RWPE2 (cell line): ENCODE measurements at regions not wholly inside any gene's neighbourhood (a gene's known extent, or its start where the extent isn't known, plus 50 kb on each side); places are given as distances from the start of the nearest gene placed in this dataset.

Experiments
- ATAC-seq: fragments of 200-7000 bp; cut with Tn5 transposase; 3 replicates; pipeline ENCODE4 v1.9.1; 2021; ENCODE audit warnings: low read depth
- DNase-seq: peaks from one replicate; pipeline ENCODE4 v3.0.0-alpha.2; 2020; ENCODE audit warnings: low spot score
- H3K27ac ChIP-seq: fragments of 450-650 bp; 2 replicates; pipeline ENCODE4 v1.5.1; 2017; ENCODE audit warnings: mild to moderate bottlenecking; ENCODE audit not compliant: poor library complexity, severe bottlenecking
- H3K27me3 ChIP-seq: fragments of 250-450 bp; sonication (Bioruptor Pico); 2 replicates; pipeline ENCODE4 v1.5.1; 2021; ENCODE audit warnings: mild to moderate bottlenecking, moderate library complexity; ENCODE audit not compliant: insufficient read depth, poor library complexity, severe bottlenecking
- H3K36me3 ChIP-seq: fragments of 250-450 bp; sonication (Bioruptor Pico); 2 replicates; pipeline ENCODE4 v1.5.1; 2020; ENCODE audit warnings: low read depth, mild to moderate bottlenecking, moderate library complexity
- H3K4me1 ChIP-seq: fragments of 250-450 bp; sonication (Bioruptor Pico); 2 replicates; pipeline ENCODE4 v1.5.1; 2021; ENCODE audit warnings: mild to moderate bottlenecking, moderate library complexity; ENCODE audit not compliant: insufficient read depth, poor library complexity, severe bottlenecking
- H3K4me3 ChIP-seq: fragments of 250-450 bp; sonication (Bioruptor Pico); 2 replicates; pipeline ENCODE4 v1.5.1; 2021; ENCODE audit warnings: mild to moderate bottlenecking, moderate library complexity; ENCODE audit not compliant: severe bottlenecking
- H3K9me3 ChIP-seq: fragments of 250-450 bp; sonication (Bioruptor Pico); 2 replicates; pipeline ENCODE4 v1.5.1; 2021; ENCODE audit warnings: mild to moderate bottlenecking, moderate library complexity; ENCODE audit not compliant: severe bottlenecking
- CTCF ChIP-seq: fragments of 450-650 bp; IDR thresholded peaks from one replicate; pipeline ENCODE4 v1.5.1; 2017; ENCODE audit warnings: mild to moderate bottlenecking, moderate library complexity; ENCODE audit not compliant: poor library complexity, severe bottlenecking

GRCh38 chr4:141899103-141899502, 262.7 kb downstream of the IL15 start:
- no peak overlapping the region for H3K4me3 ChIP-seq
- no peaks in the 10 kb centered on the region for H3K36me3 ChIP-seq
- H3K27ac ChIP-seq: no peak overlapping the region
- H3K9me3 ChIP-seq: no peaks in the 10 kb centered on the region
- no peak for TF ChIP-seq CTCF
- ATAC-seq (no peak), DNase-seq (no peak)
- H3K4me1 ChIP-seq: no peaks in the 10 kb centered on the region
- no peaks in the 10 kb centered on the region for H3K27me3 ChIP-seq

GRCh38 chr4:141899541-141899940, 263.2 kb downstream of the IL15 start:
- DNase-seq: no peak
- no peaks in the 10 kb centered on the region for H3K4me1 ChIP-seq

GRCh38 chr4:141900856-141901255, 264.5 kb downstream of the IL15 start:
- H3K4me3 ChIP-seq: no peak overlapping the region
- ATAC-seq (no peak), DNase-seq (no peak)
- H3K36me3 ChIP-seq: no peaks in the 10 kb centered on the region
- H3K4me1 ChIP-seq: no peaks in the 10 kb centered on the region
- no peak for TF ChIP-seq CTCF
- no peaks in the 10 kb centered on the region for H3K27me3 ChIP-seq
- H3K27ac ChIP-seq: no peak overlapping the region
- no peaks in the 10 kb centered on the region for H3K9me3 ChIP-seq

More at GRCh38 chr4:141899541-141899940, 263.2 kb downstream of the IL15 start:
- Histone ChIP-seq H3K9me3 (no peaks in the 10 kb centered on the region), H3K4me3 (no peak overlapping the region), H3K27ac (no peak overlapping the region), H3K36me3 (no peaks in the 10 kb centered on the region), H3K27me3 (no peaks in the 10 kb centered on the region)
- no peak for ATAC-seq
- TF ChIP-seq CTCF: no peak

- DNase-seq: no peak
- Histone ChIP-seq H3K27me3 (no peaks in the 10 kb centered on the region), H3K9me3 (peaks cover 2% of the 10 kb centered on the region), H3K27ac (no peak overlapping the region), H3K36me3 (no peaks in the 10 kb centered on the region), H3K4me3 (no peak overlapping the region), H3K4me1 (no peaks in the 10 kb centered on the region)
- ATAC-seq: no peak
- TF ChIP-seq CTCF: no peak
Measured at GRCh38 chr4:141905751-141906150, 269.4 kb downstream of the IL15 start.

- no peaks in the 10 kb centered on the region for H3K36me3 ChIP-seq
- H3K27ac ChIP-seq: no peak overlapping the region
- H3K4me1 ChIP-seq: no peaks in the 10 kb centered on the region
- ATAC-seq (no peak), DNase-seq (no peak)
- peaks cover 2% of the 10 kb centered on the region for H3K9me3 ChIP-seq
- TF ChIP-seq CTCF: no peak
- no peak overlapping the region for H3K4me3 ChIP-seq
- H3K27me3 ChIP-seq: no peaks in the 10 kb centered on the region
Measured at GRCh38 chr4:141909541-141909940, 273.2 kb downstream of the IL15 start.
